Ovary (tissue), 3 donors: ENCODE measurements at regions not wholly inside any gene's neighbourhood (a gene's known extent, or its start where the extent isn't known, plus 50 kb on each side); places are given as distances from the start of the nearest gene placed in this dataset.

Source experiments
- CTCF ChIP-seq, 3 donors: fragments of 450-650 bp in 2 of 3; fragments of 200-600 bp in 1 of 3; IDR thresholded peaks; one replicate each; pipeline versions ENCODE4 v1.5.1 to v1.8.0; 2016 to 2022; ENCODE audit warnings: antibody characterized with exemption in 3 of 3, mild to moderate bottlenecking in 1 of 3
- EP300 ChIP-seq: sonication (generic); formaldehyde crosslinking; IDR thresholded peaks from one replicate; pipeline ENCODE4 v1.6.1; 2017; ENCODE audit warnings: antibody characterized with exemption
- POLR2A ChIP-seq: fragments of 450-650 bp; IDR thresholded peaks from one replicate; pipeline ENCODE4 v1.6.1; 2017; ENCODE audit warnings: antibody characterized with exemption, mild to moderate bottlenecking, moderate library complexity
- donor health status: DM: no; HTN: no; CAD: no.

DNA sequence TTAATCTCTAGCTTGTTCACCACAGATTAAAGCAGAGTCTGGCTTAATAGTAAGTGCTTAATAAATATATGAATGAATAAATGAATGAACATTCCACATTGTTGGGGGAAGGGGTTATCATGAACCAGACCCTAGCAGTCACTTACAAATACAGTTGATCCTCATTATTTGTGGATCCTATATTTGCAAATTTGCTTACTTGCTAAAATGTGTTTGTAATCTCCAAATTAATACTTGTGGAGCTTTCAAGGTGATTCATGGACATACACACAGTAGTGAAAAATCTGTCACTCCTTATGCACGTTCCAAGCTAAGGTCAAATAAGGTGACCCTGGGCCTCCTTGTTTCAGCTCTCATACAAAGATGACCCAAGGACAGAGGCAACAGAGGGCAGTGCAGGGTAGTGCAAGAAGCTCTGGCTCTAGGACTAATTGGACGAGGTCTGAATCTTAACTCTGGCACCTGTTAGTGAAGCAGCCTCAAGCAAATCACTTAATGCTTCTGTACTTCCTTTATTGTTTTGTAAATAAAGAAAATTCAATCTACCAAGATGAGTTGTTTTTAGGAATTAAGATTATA is 112.8 kb upstream of the C2CD4B start:
- TF ChIP-seq POLR2A, result no peak
- TF ChIP-seq CTCF (IDR thresholded peaks at IDR 0.05), result no peak
- no peak for TF ChIP-seq EP300
